LNCaP clone FGC (cell line): ENCODE measurements at regions not wholly inside any gene's neighbourhood (a gene's known extent, or its start where the extent isn't known, plus 50 kb on each side); places are given as distances from the start of the nearest gene placed in this dataset.

Experiments used
- DNase-seq: peaks from one replicate; pipeline ENCODE4 v3.0.0-alpha.2; 2011; ENCODE audit warnings: low read depth
- H3K4me3 ChIP-seq: 2 replicates; pipeline ENCODE4 v1.5.1; 2011; ENCODE audit warnings: mild to moderate bottlenecking, low read depth, low read length, control low read depth
- TF ChIP-seq, protein P1 (sequence below): IDR thresholded peaks from 2 replicates; pipeline ENCODE4 v1.5.1; 2012; ENCODE audit warnings: mild to moderate bottlenecking; ENCODE audit not compliant: control insufficient read depth, insufficient read depth; ENCODE audit errors: extremely low read depth

- no peak overlapping the region for H3K4me3 ChIP-seq
- TF ChIP-seq, protein P1, sequence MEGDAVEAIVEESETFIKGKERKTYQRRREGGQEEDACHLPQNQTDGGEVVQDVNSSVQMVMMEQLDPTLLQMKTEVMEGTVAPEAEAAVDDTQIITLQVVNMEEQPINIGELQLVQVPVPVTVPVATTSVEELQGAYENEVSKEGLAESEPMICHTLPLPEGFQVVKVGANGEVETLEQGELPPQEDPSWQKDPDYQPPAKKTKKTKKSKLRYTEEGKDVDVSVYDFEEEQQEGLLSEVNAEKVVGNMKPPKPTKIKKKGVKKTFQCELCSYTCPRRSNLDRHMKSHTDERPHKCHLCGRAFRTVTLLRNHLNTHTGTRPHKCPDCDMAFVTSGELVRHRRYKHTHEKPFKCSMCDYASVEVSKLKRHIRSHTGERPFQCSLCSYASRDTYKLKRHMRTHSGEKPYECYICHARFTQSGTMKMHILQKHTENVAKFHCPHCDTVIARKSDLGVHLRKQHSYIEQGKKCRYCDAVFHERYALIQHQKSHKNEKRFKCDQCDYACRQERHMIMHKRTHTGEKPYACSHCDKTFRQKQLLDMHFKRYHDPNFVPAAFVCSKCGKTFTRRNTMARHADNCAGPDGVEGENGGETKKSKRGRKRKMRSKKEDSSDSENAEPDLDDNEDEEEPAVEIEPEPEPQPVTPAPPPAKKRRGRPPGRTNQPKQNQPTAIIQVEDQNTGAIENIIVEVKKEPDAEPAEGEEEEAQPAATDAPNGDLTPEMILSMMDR: no peak
- DNase-seq: no peak
Measured at GRCh38 chr3:84820126-84820525, 138.7 kb upstream of the CADM2 start.

GRCh38 chr3:84820906-84821305 lies 137.9 kb upstream of the CADM2 start:
- TF ChIP-seq, protein P1: no peak
- no peak overlapping the region for H3K4me3 ChIP-seq
- peak; percentile 8 for DNase-seq

DNA sequence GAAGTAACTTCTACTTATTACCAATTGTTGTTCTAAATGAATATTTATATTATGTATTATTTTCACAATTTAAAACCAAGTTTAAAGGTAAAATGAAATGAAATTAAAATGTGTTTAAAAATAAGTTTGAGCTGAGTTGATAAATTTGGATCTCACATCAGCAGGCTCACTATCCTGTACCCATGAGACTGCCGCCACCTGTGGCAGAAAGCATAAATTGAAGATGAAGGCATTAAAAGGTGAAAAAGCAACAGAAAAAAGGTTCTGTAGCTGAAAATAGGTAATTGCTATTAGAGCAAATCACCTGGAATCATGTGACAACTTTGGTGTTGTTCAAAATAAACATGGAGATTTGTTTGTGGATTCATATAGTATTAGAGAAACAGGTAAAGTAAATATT lies 133.0 kb upstream of the CADM2 start:
- DNase-seq: no peak
- TF ChIP-seq, protein P1: peak; percentile 72
- no peak overlapping the region for H3K4me3 ChIP-seq

GRCh38 chr3:84830476-84830875 lies 128.3 kb upstream of the CADM2 start:
- no peak for DNase-seq
- TF ChIP-seq, protein P1: no peak
- H3K4me3 ChIP-seq: no peak overlapping the region

- no peak for DNase-seq
- TF ChIP-seq, protein P1: no peak
- H3K4me3 ChIP-seq: no peak overlapping the region
Measured at GRCh38 chr3:84835366-84835765, 123.4 kb upstream of the CADM2 start.

- TF ChIP-seq, protein P1: no peak
- DNase-seq: peak; percentile 84
- no peak overlapping the region for H3K4me3 ChIP-seq
Measured at GRCh38 chr3:84836961-84837360, 121.8 kb upstream of the CADM2 start.

DNA sequence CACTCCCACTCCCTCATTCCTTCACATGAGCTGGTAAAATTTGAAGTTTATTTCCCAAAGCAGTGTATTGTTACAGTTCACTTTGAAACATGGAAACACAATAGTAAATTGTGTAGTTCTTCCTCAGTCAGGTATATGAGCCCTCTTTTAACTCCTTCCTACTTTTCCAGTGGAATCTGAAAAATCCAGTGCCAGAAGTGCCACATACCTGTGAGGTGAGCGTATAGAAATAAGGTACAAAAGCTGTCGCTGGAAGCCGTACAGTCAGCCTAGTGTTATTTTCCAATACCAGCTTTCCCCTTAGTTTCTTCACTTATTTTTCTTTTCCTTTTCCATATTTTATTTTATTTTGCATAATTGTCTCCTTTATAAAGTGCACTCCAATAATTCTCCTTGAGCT lies 81.7 kb upstream of the CADM2 start:
- no peak overlapping the region for H3K4me3 ChIP-seq
- TF ChIP-seq, protein P1: no peak
- DNase-seq: no peak
